ENCODE measurements at regions not wholly inside any gene's neighbourhood (a gene's known extent, or its start where the extent isn't known, plus 50 kb on each side); places are given as distances from the start of the nearest gene placed in this dataset.

GRCh38 chr12:107528731-107529365 is 156.8 kb upstream of the PWP1 start:
- TF ChIP-seq CTCF (conservative IDR thresholded peaks at IDR 0.05) (no peak), ZFX (IDR thresholded peaks at IDR 0.05) (no peak)
